Choroid plexus epithelial cell (primary cell): ENCODE measurements at regions not wholly inside any gene's neighbourhood (a gene's known extent, or its start where the extent isn't known, plus 50 kb on each side); places are given as distances from the start of the nearest gene placed in this dataset.
"Not testable (repeated sequence)": the region's sequence is repeated elsewhere in the genome, so short reads cannot be mapped to it uniquely, and the experiment has no call there.

Source experiments
- DNase-seq: peaks from one replicate; pipeline ENCODE4 v3.0.0-alpha.2; 2010; ENCODE audit warnings: low read depth
- H3K4me3 ChIP-seq: 2 replicates; pipeline ENCODE4 v1.5.1; 2011; ENCODE audit warnings: low read depth, mild to moderate bottlenecking, control low read depth, low read length, moderate library complexity
- CTCF ChIP-seq: conservative IDR thresholded peaks from 2 replicates; pipeline ENCODE4 v1.5.1; 2011; ENCODE audit warnings: low read depth, mild to moderate bottlenecking, control low read depth, inconsistent platforms, low read length, moderate library complexity

DNA sequence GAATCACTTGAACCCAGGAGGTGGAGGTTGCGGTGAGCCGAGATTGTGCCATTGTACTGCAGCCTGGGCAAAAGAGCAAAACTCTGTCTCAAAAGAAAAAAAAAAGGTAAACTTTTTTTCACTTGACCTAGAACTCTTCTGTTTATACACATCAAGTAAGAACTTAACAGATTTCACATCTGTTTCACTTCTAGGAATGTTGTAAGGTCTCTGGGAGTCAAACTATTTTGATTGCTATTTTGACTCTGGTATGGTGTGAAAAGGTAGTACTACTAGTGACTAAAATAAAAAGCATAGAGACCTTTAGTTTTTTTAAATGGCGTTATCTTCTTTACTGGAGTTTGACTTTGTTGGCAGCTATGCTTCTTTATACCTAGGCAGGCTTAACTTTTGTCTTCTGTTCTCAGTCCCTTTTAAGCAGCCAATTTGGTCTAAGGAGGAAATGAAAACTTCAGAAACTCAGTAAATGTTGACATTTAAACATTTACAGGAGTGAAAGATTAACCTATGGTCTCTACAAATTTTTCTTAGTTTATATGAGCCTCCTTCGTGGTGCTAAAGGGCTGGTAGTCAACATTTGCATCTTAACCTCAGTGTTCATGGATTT, 84.7 kb downstream of the METTL2B start:
- peak; percentile 12 for DNase-seq
- H3K4me3 ChIP-seq: not testable (repeated sequence)

DNA sequence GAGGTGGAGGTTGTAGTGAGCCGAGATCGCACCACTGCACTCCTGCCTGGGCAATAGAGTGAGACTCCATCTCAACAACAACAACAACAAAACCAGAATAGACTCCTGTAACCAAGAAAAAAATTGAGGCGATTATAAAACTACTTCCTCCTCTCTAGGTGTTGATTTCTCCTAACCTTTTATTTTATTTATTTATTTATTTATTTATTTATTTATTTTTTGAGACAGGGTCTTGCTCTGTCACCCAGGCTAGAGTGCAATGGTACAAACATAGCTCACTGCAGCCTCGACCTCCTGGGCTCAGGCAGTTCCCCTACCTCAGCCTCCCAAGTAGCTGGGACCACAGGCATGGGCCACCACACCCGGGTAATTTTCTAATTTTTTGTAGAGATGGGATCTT, 86.2 kb downstream of the METTL2B start:
- not testable (repeated sequence) for DNase-seq

DNA sequence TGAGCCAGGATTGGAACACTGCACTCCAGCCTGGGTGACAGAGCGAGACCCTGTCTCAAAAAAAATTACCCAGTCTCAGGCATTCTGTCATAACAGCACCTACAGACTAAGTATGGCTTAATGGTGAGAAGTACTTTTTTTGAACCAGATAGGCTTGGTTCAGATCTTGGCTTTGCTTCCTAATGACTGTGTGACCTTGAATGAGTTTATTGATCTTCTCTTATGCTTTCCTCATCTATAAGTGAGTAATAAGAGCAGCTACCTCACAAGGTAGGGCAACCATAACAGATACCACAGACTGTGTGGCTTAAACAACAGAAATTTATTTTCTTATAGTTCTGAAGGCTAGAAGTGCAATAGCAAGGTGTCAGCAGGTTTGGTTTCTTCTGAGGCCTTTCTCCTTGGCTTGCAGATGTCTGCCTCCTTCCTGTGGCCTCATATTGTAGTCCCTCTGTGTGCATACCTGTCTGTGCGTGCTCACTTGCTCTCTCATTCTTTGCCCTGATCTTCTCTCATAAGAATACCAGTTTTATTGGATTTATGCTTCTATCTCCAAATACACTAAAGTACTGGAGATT, 87.7 kb downstream of the METTL2B start:
- not testable (repeated sequence) for H3K4me3 ChIP-seq, DNase-seq

More for the DNA sequence above, 86.2 kb downstream of the METTL2B start:
- H3K4me3 ChIP-seq: not testable (repeated sequence)

DNA sequence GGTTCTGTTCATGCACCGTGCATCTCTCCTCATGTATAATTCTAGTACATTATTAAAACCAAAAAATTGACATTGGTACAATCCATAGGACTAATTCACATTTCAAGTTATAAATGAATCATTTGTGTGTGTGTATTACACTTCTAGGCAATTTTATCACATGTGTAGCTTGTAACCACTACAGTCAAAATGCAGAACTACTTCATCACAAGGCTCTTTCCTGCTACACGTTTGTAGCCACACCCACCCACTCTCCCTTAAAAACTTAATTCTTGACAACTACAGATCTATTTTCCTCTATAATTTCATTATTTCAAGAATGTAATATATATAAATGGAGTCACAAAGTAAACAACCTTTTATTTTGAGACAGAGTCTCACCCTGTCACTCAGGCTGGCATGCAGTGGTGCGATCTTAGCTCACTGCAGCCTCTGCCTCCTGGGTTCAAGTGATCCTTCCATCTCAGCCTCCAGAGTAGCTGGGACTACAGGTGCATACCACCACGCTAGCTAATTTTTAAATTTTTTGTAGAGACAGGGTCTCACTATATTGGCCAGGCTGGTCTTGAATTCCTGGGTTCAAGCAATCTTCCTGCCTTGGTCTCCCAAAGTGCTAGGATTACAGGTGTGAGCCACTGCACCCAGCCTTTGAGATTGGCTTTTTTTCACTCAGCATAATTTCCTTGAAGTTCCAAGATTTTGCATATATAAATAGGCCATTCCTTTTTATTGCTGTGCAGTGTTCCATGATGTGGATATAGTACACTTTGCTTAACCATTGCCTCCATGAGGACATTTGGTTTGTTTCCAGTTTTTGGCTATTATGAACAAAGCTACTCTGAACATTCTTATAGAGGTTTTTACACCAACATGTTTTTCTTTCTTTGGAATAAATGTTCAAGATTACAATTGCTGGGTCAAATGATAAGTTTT, 88.7 kb downstream of the METTL2B start:
- DNase-seq, H3K4me3 ChIP-seq: not testable (repeated sequence)

- H3K4me3 ChIP-seq, DNase-seq: not testable (repeated sequence)
Measured at GRCh38 chr7:128575277-128575676, 96.8 kb upstream of the GARIN1A start.

DNA sequence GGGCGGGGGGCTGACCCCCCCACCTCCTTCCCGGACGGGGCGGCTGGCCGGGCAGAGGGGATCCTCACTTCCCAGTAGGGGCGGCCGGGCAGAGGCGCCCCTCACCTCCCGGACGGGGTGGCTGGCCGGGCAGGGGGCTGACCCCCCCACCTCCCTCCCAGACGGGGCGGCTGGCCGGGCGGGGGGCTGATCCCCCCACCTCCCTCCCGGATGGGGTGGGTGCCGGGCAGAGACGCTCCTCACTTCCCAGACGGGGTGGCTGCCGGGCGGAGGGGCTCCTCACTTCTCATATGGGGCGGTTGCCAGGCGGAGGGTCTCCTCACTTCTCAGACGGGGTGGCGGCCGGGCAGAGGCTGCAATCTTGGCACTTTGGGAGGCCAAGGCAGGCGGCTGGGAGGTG, 95.1 kb upstream of the GARIN1A start:
- H3K4me3 ChIP-seq: not testable (repeated sequence)

GRCh38 chr7:128579843-128580242, 92.2 kb upstream of the GARIN1A start:
- not testable (repeated sequence) for H3K4me3 ChIP-seq, DNase-seq

More for the DNA sequence above, 95.1 kb upstream of the GARIN1A start:
- DNase-seq: not testable (repeated sequence)

DNA sequence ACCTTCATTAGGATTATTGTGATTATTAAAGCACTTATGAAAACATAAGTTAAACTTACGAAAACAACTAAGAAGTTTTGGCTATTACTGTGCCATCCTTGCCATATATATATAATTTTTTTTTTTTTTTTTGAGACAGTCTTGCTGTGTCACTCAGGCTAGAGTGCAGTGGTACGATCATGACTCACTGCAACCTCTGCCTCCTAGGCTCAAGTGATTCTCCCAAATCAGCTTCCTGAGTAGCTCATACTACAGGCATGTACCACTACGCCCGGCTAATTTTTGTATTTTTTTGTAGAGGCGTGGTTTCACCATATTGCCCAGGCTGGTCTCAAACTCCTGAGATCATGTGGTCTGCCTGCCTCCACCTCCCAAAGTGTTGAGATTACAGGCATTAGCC, 91.0 kb upstream of the GARIN1A start:
- H3K4me3 ChIP-seq: not testable (repeated sequence)
- peak; percentile 74 for DNase-seq

DNA sequence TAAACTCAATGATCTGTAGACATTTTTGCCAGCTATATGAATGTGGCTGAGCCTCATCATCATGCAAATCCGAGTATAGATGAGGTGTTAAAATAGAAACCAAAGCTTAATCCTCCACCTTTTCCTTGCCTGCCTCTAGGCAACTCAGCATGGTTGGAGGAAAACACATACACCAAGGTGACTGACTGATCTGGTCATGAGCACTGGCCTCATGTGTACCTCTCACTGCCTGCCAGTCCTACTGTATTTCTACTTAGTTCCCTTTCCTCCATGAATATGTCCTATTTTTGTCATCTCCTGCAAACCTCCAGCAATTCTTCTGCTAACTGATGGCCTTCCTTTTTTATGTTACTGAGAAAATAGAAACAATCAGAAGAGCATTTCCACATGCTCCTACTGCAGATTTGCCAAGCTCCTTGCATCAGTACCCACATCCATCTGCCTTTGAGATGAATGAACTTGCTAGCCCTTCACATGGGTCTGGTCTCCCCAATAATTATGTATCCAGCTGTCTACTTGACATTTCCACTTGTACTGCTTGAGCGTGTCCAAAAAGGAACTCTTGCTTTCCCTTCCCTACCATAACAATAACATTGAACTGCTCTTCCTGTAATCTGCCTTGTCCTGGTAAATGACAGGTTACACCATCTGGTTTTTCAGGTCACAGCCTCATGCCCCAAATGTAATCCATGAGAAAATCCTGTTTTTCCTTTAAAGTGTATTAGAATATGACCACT, 90.1 kb upstream of the GARIN1A start:
- DNase-seq, H3K4me3 ChIP-seq: not testable (repeated sequence)

DNA sequence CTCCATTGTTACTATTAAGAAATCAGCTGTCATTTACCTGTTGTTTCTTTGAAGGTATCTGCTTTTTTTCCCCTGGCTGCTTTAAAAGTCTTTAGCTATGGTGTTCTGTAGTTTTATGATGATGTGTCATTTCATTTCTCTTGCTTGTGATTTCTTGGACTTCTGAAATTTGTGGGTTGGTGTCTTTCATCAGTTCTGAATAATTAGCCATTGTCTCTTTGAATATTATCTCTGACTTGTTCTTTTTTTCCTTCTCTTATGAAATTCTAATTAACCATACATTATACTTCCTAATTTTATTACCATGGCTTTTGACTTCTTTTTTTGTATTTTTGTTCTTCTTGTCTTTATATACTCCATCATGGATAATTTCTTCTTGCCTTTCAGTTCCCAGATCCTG, 85.4 kb upstream of the GARIN1A start:
- not testable (repeated sequence) for H3K4me3 ChIP-seq, DNase-seq

DNA sequence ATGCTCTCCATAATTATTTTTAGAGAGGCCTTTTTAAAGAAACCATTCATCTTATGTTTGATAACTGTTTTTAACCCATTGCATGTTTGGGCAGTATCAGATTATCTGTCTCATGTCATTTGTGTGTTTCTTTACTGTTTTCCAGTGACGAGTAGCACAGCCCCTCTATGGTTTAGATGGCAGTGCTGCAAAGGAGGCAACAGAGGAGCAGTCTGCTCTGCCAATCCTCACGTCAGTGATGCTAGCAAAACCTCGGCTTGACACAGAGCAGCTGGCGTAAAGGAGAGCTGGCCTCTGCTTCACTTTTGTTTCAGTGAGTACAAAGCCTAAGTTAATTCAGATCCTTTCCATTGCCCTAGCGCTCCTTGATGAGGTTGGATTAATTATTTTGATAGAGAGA, 80.4 kb upstream of the GARIN1A start:
- TF ChIP-seq CTCF: no peak

GRCh38 chr7:128592209-128592608, 79.9 kb upstream of the GARIN1A start:
- not testable (repeated sequence) for H3K4me3 ChIP-seq, DNase-seq

More for the DNA sequence above, 80.4 kb upstream of the GARIN1A start:
- no peak overlapping the region for H3K4me3 ChIP-seq
- DNase-seq: no peak

GRCh38 chr7:128594061-128594460, 78.0 kb upstream of the GARIN1A start:
- DNase-seq, H3K4me3 ChIP-seq: not testable (repeated sequence)

DNA sequence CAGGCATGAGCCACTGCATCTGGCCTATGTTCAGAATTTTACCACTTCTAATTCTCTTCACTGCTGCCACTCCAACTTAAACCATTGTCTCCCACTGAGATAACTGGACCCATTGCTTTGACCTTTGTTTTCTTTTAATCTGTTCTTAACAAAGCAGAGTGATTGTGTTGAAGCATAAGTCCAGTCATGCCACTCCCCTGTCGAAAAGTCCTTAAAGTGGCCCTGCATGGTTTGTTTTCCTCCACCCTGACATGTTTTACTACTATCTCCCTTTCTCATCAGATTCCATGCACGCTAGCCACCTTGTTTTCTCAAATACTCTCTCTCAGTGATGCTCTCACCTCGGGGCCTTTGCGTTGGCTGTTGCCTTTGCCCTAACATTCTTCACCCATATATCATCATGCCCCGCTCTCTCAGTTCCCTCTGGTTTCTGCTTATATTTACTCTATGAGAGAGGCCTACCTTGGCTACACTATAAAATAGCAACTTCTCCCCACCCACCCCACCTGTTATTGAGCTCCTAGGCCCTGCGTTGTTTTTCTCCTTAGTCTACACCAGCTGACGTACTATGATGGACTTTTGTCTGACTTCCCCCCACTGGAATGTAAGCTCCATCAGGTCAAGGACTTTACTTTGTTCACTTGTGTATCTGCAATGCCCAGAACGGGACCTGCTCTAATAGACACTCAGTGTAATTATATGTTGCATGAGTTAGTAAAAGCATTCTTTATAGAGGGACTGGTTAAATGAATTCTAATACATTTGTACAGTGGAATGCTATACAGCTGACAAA, 75.6 kb upstream of the GARIN1A start:
- not testable (repeated sequence) for H3K4me3 ChIP-seq, DNase-seq

- not testable (repeated sequence) for H3K4me3 ChIP-seq, DNase-seq
Measured at GRCh38 chr7:128598946-128599345, 73.1 kb upstream of the GARIN1A start.
